H1 (cell line): ENCODE measurements at regions not wholly inside any gene's neighbourhood (a gene's known extent, or its start where the extent isn't known, plus 50 kb on each side); places are given as distances from the start of the nearest gene placed in this dataset.

Experiments
- CTCF ChIA-PET: fragments of 300-600 bp; sonication (Branson Sonifier 250); formaldehyde crosslinking; loops from one replicate; lab custom pipeline; 2021; ENCODE audit not compliant: partially characterized antibody; lab: Charles Lee
- POLR2A ChIA-PET: fragments of 300-600 bp; sonication (Branson Sonifier 250); formaldehyde crosslinking; loops from one replicate; lab custom pipeline; 2021; ENCODE audit warnings: inconsistent platforms; ENCODE audit not compliant: partially characterized antibody; lab: Charles Lee
- DNase-seq, 2 experiments: peaks; one replicate each; pipeline versions ENCODE4 v3.0.0 to v3.0.0-alpha.2; 2010 to 2022; ENCODE audit warnings: low spot score in 2 of 2, low read depth in 1 of 2, mixed read lengths in 1 of 2
- FAIRE-seq: peaks from 2 replicates; lab custom pipeline; 2011; peaks lifted over from hg19 to GRCh38; lab: Jason Lieb, UNC
- H2AFZ ChIP-seq: 2 replicates; pipeline ENCODE4 v1.8.1; 2012; ENCODE audit warnings: low read length, inconsistent platforms
- H2AK5ac ChIP-seq: 2 replicates; pipeline ENCODE4 v1.6.1; 2013; ENCODE audit warnings: low read depth, low read length
- H2BK120ac ChIP-seq: replicated peaks from 2 replicates; pipeline ENCODE3; 2013; ENCODE audit warnings: low read depth, low read length, inconsistent platforms
- H2BK12ac ChIP-seq: 2 replicates; pipeline ENCODE4 v1.6.1; 2013; ENCODE audit warnings: low read depth, low read length
- H2BK15ac ChIP-seq: 2 replicates; pipeline ENCODE4 v1.6.1; 2013; ENCODE audit warnings: low read length
- H2BK20ac ChIP-seq: 2 replicates; pipeline ENCODE4 v1.6.1; 2013; ENCODE audit warnings: low read length
- H2BK5ac ChIP-seq: 2 replicates; pipeline ENCODE4 v1.6.1; 2013; ENCODE audit warnings: low read depth, low read length
- H3K14ac ChIP-seq: 2 replicates; pipeline ENCODE4 v1.6.1; 2013; ENCODE audit warnings: inconsistent platforms; ENCODE audit not compliant: insufficient read length
- H3K18ac ChIP-seq: 2 replicates; pipeline ENCODE4 v1.6.1; 2013; ENCODE audit warnings: low read length; ENCODE audit errors: extremely low read depth
- H3K23ac ChIP-seq: 2 replicates; pipeline ENCODE4 v1.6.1; 2013; ENCODE audit warnings: inconsistent platforms; ENCODE audit not compliant: insufficient read length
- H3K23me2 ChIP-seq: 2 replicates; pipeline ENCODE4 v1.6.1; 2013; ENCODE audit warnings: low read depth, low read length
- H3K27ac ChIP-seq: 2 replicates; pipeline ENCODE4 v1.6.1; 2011; ENCODE audit warnings: low read depth, low read length, inconsistent platforms
- H3K27me3 ChIP-seq, 4 experiments: replicated peaks in 1 of 4; 1 replicate in 1 of 4; 2 replicates in 3 of 4; pipeline versions ENCODE4 v1.6.1 to v1.8.1; 2011 to 2013; ENCODE audit warnings: low read length in 3 of 4, mild to moderate bottlenecking in 3 of 4, inconsistent platforms in 2 of 4, mixed read lengths in 2 of 4, moderate library complexity in 1 of 4; ENCODE audit not compliant: control insufficient read depth in 3 of 4, insufficient read depth in 3 of 4; ENCODE audit errors: extremely low read depth in 1 of 4
- H3K36me3 ChIP-seq, 4 experiments: 2 replicates each; pipeline versions ENCODE4 v1.6.1 to v1.8.1; 2011 to 2013; ENCODE audit warnings: mild to moderate bottlenecking in 4 of 4, low read length in 3 of 4, moderate library complexity in 2 of 4, control low read depth in 1 of 4, inconsistent platforms in 1 of 4; ENCODE audit not compliant: insufficient read depth in 4 of 4, control insufficient read depth in 2 of 4
- H3K4ac ChIP-seq: replicated peaks from 2 replicates; pipeline ENCODE3; 2013; ENCODE audit warnings: low read length, low read depth, mixed read lengths, inconsistent platforms; ENCODE audit not compliant: insufficient read length
- H3K4me1 ChIP-seq, 4 experiments: replicated peaks in 1 of 4; 1 replicate in 1 of 4; 2 replicates in 3 of 4; pipeline versions ENCODE4 v1.6.1 to v1.8.1; 2011 to 2013; ENCODE audit warnings: low read length in 3 of 4, inconsistent platforms in 2 of 4, mixed read lengths in 1 of 4; ENCODE audit not compliant: insufficient read depth in 4 of 4, control insufficient read depth in 3 of 4
- H3K4me2 ChIP-seq, 2 experiments: 2 replicates each; pipeline versions ENCODE4 v1.6.1 to v1.8.1; 2011 to 2013; ENCODE audit warnings: low read depth in 2 of 2, low read length in 2 of 2, control low read depth in 1 of 2, inconsistent platforms in 1 of 2, mild to moderate bottlenecking in 1 of 2; ENCODE audit not compliant: insufficient read depth in 1 of 2
- H3K4me3 ChIP-seq, 4 experiments: fragments of 200-600, 300-600 bp in 1 of 4; sonication (generic), shearing (Covaris generic), sonication (Bioruptor Twin) in 1 of 4; 2 replicates each; pipeline versions ENCODE4 v1.5.1 to v1.8.1; 2011 to 2016; ENCODE audit warnings: low read length in 4 of 4, low read depth in 3 of 4, control low read depth in 2 of 4, inconsistent platforms in 2 of 4, mild to moderate bottlenecking in 2 of 4, mixed read lengths in 1 of 4, moderate library complexity in 1 of 4; ENCODE audit not compliant: insufficient read depth in 2 of 4; ENCODE audit errors: extremely low read depth in 1 of 4
- H3K56ac ChIP-seq: replicated peaks from 2 replicates; pipeline ENCODE3; 2013; ENCODE audit warnings: low read depth, mild to moderate bottlenecking, mixed read lengths, low read length, inconsistent platforms; ENCODE audit not compliant: insufficient read length
- H3K79me1 ChIP-seq: 2 replicates; pipeline ENCODE4 v1.6.1; 2013; ENCODE audit warnings: low read depth, low read length, control low read depth
- H3K79me2 ChIP-seq, 2 experiments: 2 replicates each; pipeline versions ENCODE4 v1.6.1 to v1.8.1; 2012 to 2013; ENCODE audit warnings: low read length in 2 of 2, mild to moderate bottlenecking in 2 of 2, inconsistent platforms in 1 of 2; ENCODE audit not compliant: insufficient read depth in 2 of 2, control insufficient read depth in 1 of 2
- H3K9ac ChIP-seq, 4 experiments: replicated peaks in 1 of 4; 1 replicate in 1 of 4; 2 replicates in 3 of 4; pipeline versions ENCODE4 v1.6.1 to v1.8.1; 2011 to 2013; ENCODE audit warnings: low read depth in 3 of 4, low read length in 3 of 4, control low read depth in 2 of 4, mild to moderate bottlenecking in 2 of 4, moderate library complexity in 2 of 4, inconsistent platforms in 1 of 4; ENCODE audit errors: extremely low read depth in 1 of 4
- H3K9me3 ChIP-seq, 2 experiments: 2 replicates each; pipeline versions ENCODE4 v1.6.1 to v1.8.1; 2012 to 2013; ENCODE audit warnings: mild to moderate bottlenecking in 2 of 2, moderate library complexity in 2 of 2, control low read depth in 1 of 2, inconsistent platforms in 1 of 2, low read depth in 1 of 2, low read length in 1 of 2, mixed read lengths in 1 of 2; ENCODE audit not compliant: insufficient read depth in 2 of 2
- H4K20me1 ChIP-seq, 2 experiments: replicated peaks in 1 of 2; 2 replicates each; pipeline versions ENCODE3 to v1.8.1; 2011 to 2013; ENCODE audit warnings: inconsistent platforms in 2 of 2, low read length in 2 of 2, mild to moderate bottlenecking in 1 of 2; ENCODE audit not compliant: insufficient read depth in 2 of 2, control insufficient read depth in 1 of 2
- H4K5ac ChIP-seq: 2 replicates; pipeline ENCODE4 v1.6.1; 2013; ENCODE audit warnings: low read length, low read depth, mixed read lengths, inconsistent platforms; ENCODE audit not compliant: insufficient read length
- H4K8ac ChIP-seq: 2 replicates; pipeline ENCODE4 v1.8.0; 2013; ENCODE audit warnings: mild to moderate bottlenecking, moderate library complexity, low read length, inconsistent platforms; ENCODE audit not compliant: insufficient read depth; ENCODE audit errors: extremely low read depth
- H4K91ac ChIP-seq: replicated peaks from 2 replicates; pipeline ENCODE3; 2013; ENCODE audit warnings: low read length, mixed read lengths, inconsistent platforms; ENCODE audit not compliant: insufficient read length
- BACH1 ChIP-seq: IDR thresholded peaks from 2 replicates; pipeline ENCODE4 v1.6.1; 2012; ENCODE audit warnings: low read length, improper control_type of control experiment
- BRCA1 ChIP-seq: IDR thresholded peaks from 2 replicates; pipeline ENCODE4 v1.6.1; 2012; ENCODE audit warnings: low read depth, low read length, improper control_type of control experiment
- CBX8 ChIP-seq: fragments of 300-800, 300-1000 bp; sonication (generic); IDR thresholded peaks from 2 replicates; pipeline ENCODE4 v1.7.1; 2016; ENCODE audit warnings: low read depth, low read length, borderline replicate concordance
- CHD1 ChIP-seq: IDR thresholded peaks from 2 replicates; pipeline ENCODE4 v1.6.1; 2012; ENCODE audit warnings: low read depth, low read length, improper control_type of control experiment
- CHD2 ChIP-seq: IDR thresholded peaks from 2 replicates; pipeline ENCODE4 v1.6.1; 2012; ENCODE audit warnings: low read length, improper control_type of control experiment
- HDAC2 ChIP-seq, 2 experiments: fragments of 300-600 bp in 1 of 2; sonication (generic) in 1 of 2; IDR thresholded peaks; 2 replicates each; pipeline ENCODE4 v1.6.1; 2011 to 2012; ENCODE audit warnings: low read depth in 2 of 2, low read length in 2 of 2, mild to moderate bottlenecking in 2 of 2, moderate library complexity in 2 of 2, borderline replicate concordance in 1 of 2, inconsistent platforms in 1 of 2
- HDAC6 ChIP-seq: IDR thresholded peaks from one replicate; pipeline ENCODE4 v1.7.1; 2012; ENCODE audit warnings: low read depth, mild to moderate bottlenecking, inconsistent platforms, low read length, moderate library complexity
- POLR2A ChIP-seq, 2 experiments: IDR thresholded peaks; 1 replicate in 1 of 2; 2 replicates in 1 of 2; pipeline ENCODE4 v1.6.1; 2011; ENCODE audit warnings: low read depth in 2 of 2, low read length in 2 of 2, mild to moderate bottlenecking in 2 of 2; ENCODE audit errors: control extremely low read depth in 1 of 2
- POU5F1 ChIP-seq: IDR thresholded peaks from 2 replicates; pipeline ENCODE4 v1.6.1; 2011; ENCODE audit warnings: low read depth, mild to moderate bottlenecking, low read length, moderate library complexity
- RBBP5 ChIP-seq: IDR thresholded peaks from 2 replicates; pipeline ENCODE4 v1.7.1; 2012; ENCODE audit warnings: low read depth, mild to moderate bottlenecking, inconsistent platforms, low read length, moderate library complexity, borderline replicate concordance
- RNF2 ChIP-seq: fragments of 200-900, 300-1000 bp; sonication (generic); IDR thresholded peaks from 2 replicates; pipeline ENCODE4 v1.7.1; 2016; ENCODE audit warnings: borderline replicate concordance, low read depth, mild to moderate bottlenecking, antibody characterized with exemption, low read length; ENCODE audit not compliant: poor library complexity, severe bottlenecking; ENCODE audit errors: missing control alignments
- SIRT6 ChIP-seq: IDR thresholded peaks from one replicate; pipeline ENCODE4 v1.7.1; 2012; ENCODE audit warnings: low read length, inconsistent platforms
- SP1 ChIP-seq: IDR thresholded peaks from 2 replicates; pipeline ENCODE4 v1.6.1; 2011; ENCODE audit warnings: low read depth, low read length
- SP2 ChIP-seq: IDR thresholded peaks from 2 replicates; pipeline ENCODE4 v1.6.1; 2012; ENCODE audit warnings: mild to moderate bottlenecking, low read length, inconsistent platforms
- WGBS, 2 experiments: shearing (Covaris generic) in 1 of 2; methylation state at CpG; one replicate each; pipeline versions ENCODE4 v1.1.6 to v1.1.7; 2013 to 2015; ENCODE audit warnings: low lambda C conversion rate in 2 of 2, mixed read lengths in 2 of 2, inconsistent platforms in 1 of 2, low coverage in 1 of 2, missing lambda C conversion rate in 1 of 2; ENCODE audit not compliant: insufficient replicate concordance in 2 of 2, insufficient coverage in 1 of 2, insufficient read length in 1 of 2; ENCODE audit errors: extremely low coverage in 1 of 2, missing lambda C conversion rate in 1 of 2; 5-methylcytosine and 5-hydroxymethylcytosine counted together

- H3K23me2 ChIP-seq = no peaks in the 10 kb centered on the region
- H3K27ac ChIP-seq = no peak overlapping the region
- H3K9ac ChIP-seq = no peak overlapping the region
- H2BK12ac ChIP-seq = no peak overlapping the region
- H3K36me3 ChIP-seq = no peaks in the 10 kb centered on the region
- H2AK5ac ChIP-seq = no peak overlapping the region
- no peak overlapping the region for H3K18ac ChIP-seq
- no peak overlapping the region for H4K8ac ChIP-seq
- no peak for DNase-seq
- no peak overlapping the region for H2AFZ ChIP-seq
- H2BK15ac ChIP-seq = no peak overlapping the region
- H3K4ac ChIP-seq = no peak overlapping the region
- no peak overlapping the region for H3K4me2 ChIP-seq
- no peak overlapping the region for H3K56ac ChIP-seq
- POLR2A ChIA-PET = no interaction called here
- H3K14ac ChIP-seq = no peak overlapping the region
- no peak overlapping the region for H4K5ac ChIP-seq
- peaks cover 0 to 3% (median 0%) of the 10 kb centered on the region in 4 experiments; a peak in 2 of 7 replicates for H3K4me1 ChIP-seq
- 100% methylated on average over 2 of the region's 2 CpGs; no CpG with 5 or more reads in 1 of the 2 experiments for WGBS, 2 experiments
- H2BK20ac ChIP-seq = no peak overlapping the region
- H4K91ac ChIP-seq = no peak overlapping the region
- H2BK5ac ChIP-seq = no peak overlapping the region
- H4K20me1 ChIP-seq = no peaks in the 10 kb centered on the region
- TF ChIP-seq CBX8 = no peak
- TF ChIP-seq POU5F1 = no peak
- TF ChIP-seq BACH1 = no peak
- TF ChIP-seq SP2 = no peak
- TF ChIP-seq SP1 = no peak
- TF ChIP-seq CHD2 = no peak
- no peak for TF ChIP-seq POLR2A (IDR thresholded peaks at IDR 0.05; ENCODE audit: control extremely low read depth in 1 of 2, low read depth in 2 of 2, low read length in 2 of 2)
- no peak for TF ChIP-seq BRCA1
- TF ChIP-seq SIRT6 = no peak
- no peak for TF ChIP-seq CHD1
- no peak for TF ChIP-seq RNF2
- no peak for TF ChIP-seq RBBP5
- no peak for TF ChIP-seq HDAC2 (IDR thresholded peaks at IDR 0.05; ENCODE audit: borderline replicate concordance in 1 of 2, low read depth in 2 of 2, low read length in 2 of 2)
- no peak for TF ChIP-seq HDAC6
- no peak for FAIRE-seq
- no peak overlapping the region for H3K4me3 ChIP-seq
- no peaks in the 10 kb centered on the region; a peak in 1 of 4 replicates for H3K9me3 ChIP-seq
- H3K79me1 ChIP-seq = no peaks in the 10 kb centered on the region
- H3K23ac ChIP-seq = no peak overlapping the region
- H2BK120ac ChIP-seq = no peak overlapping the region
- no peaks in the 10 kb centered on the region for H3K79me2 ChIP-seq
- CTCF ChIA-PET = interaction anchor here (1.4 kb wide), 1 partner anchor 28 kb away, joined by 4 read pairs; no protein-coding TSS in a partner anchor
- H3K27me3 ChIP-seq = no peaks in the 10 kb centered on the region
Measured at GRCh38 chr3:8353364-8353763, 148.3 kb upstream of the LMCD1 start.
